ENCODE measurements at regions not wholly inside any gene's neighbourhood (a gene's known extent, or its start where the extent isn't known, plus 50 kb on each side); places are given as distances from the start of the nearest gene placed in this dataset.

DNA sequence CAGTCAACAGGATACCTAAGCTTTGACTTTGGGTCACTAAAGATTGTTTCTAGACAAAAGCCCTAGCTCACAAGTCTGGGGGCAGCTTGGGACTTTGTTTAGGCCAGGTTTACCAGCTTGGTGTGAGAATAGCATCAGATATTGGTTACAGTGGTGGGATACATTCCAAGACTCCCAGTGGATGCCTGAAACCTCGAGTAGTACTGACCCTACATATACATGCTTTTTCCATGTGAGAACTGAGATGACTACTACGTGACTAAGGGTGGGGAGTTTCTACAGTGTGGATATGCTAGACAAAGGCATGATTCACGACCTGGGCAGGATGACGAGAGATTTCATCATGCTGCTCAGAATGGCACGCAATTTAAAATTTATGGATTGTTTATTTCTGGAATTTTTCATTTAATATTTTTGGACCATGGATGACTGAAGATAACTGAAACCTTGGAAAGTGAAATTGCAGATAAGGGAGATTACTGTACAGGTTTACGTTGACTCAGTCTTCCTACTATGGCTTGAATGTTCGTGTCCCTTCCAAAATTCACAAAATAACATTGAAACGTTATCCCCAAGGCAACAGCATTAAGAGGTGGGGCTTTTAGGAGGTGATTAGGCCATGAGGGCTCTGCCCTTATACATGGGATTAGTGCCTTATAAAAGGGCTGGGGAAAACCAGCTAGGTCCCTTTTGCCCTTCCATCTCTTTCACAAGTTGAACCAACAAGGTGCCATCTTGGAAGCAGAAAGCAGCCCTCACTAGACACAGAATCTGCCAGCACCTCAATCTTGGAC lies 50.2 kb upstream of the CTAGE1 start:
- H3K4me1 ChIP-seq (ENCODE audit: control insufficient read depth, low read length) = no peaks in the 10 kb centered on the region
- TF ChIP-seq EZH2phosphoT487 (IDR thresholded peaks at IDR 0.05; ENCODE audit: borderline replicate concordance, low read length) = no peak
- TF ChIP-seq, protein P1, sequence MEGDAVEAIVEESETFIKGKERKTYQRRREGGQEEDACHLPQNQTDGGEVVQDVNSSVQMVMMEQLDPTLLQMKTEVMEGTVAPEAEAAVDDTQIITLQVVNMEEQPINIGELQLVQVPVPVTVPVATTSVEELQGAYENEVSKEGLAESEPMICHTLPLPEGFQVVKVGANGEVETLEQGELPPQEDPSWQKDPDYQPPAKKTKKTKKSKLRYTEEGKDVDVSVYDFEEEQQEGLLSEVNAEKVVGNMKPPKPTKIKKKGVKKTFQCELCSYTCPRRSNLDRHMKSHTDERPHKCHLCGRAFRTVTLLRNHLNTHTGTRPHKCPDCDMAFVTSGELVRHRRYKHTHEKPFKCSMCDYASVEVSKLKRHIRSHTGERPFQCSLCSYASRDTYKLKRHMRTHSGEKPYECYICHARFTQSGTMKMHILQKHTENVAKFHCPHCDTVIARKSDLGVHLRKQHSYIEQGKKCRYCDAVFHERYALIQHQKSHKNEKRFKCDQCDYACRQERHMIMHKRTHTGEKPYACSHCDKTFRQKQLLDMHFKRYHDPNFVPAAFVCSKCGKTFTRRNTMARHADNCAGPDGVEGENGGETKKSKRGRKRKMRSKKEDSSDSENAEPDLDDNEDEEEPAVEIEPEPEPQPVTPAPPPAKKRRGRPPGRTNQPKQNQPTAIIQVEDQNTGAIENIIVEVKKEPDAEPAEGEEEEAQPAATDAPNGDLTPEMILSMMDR (IDR thresholded peaks at IDR 0.05; ENCODE audit: low read depth, low read length, poor library complexity, severe bottlenecking) = no peak
- H3K79me2 ChIP-seq (ENCODE audit: control insufficient read depth, low read length) = no peaks in the 10 kb centered on the region
- H3K27ac ChIP-seq (ENCODE audit: low read depth, low read length) = no peak overlapping the region
- no peaks in the 10 kb centered on the region for H3F3A ChIP-seq (ENCODE audit: control insufficient read depth, insufficient read depth)
- H3K9me3 ChIP-seq (ENCODE audit: control insufficient read depth, insufficient read depth, low read length) = no peaks in the 10 kb centered on the region
- H3K4me2 ChIP-seq (ENCODE audit: low read length) = no peak overlapping the region
- H3K36me3 ChIP-seq (ENCODE audit: control insufficient read depth, low read length) = no peaks in the 10 kb centered on the region
- no peaks in the 10 kb centered on the region for H3K9me2 ChIP-seq (replicated peaks; ENCODE audit: control insufficient read depth, low read length)
- H4K20me1 ChIP-seq (ENCODE audit: control insufficient read depth, insufficient read depth, low read depth, low read length) = no peaks in the 10 kb centered on the region
- no peaks in the 10 kb centered on the region for H3K27me3 ChIP-seq (ENCODE audit: control insufficient read depth, low read length)
- no peak overlapping the region for H3K4me3 ChIP-seq (ENCODE audit: low read length)

DNA sequence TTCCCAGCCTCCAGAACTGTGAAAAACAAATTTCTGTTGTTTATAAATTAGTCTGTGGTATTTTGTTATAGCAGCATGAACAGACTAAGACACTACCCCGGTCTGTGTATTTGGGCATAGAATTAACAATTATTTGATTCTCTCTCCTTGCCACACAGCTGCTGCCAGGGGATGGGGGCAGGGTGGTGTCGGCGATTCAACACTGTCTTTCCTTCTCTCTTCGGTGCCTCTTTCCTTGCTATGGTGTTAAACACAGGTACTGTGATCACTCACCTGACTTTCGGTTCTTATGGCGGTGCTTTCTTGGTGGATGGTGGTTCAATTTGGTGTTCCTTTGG lies 50.8 kb upstream of the CTAGE1 start:
- Histone ChIP-seq H3K4me2 (ENCODE audit: low read length) (no peak overlapping the region), H3K4me3 (ENCODE audit: low read length) (no peak overlapping the region), H3K79me2 (ENCODE audit: control insufficient read depth, low read length) (no peaks in the 10 kb centered on the region), H3K27ac (ENCODE audit: low read depth, low read length) (no peak overlapping the region), H3K9me2 (replicated peaks; ENCODE audit: control insufficient read depth, low read length) (no peaks in the 10 kb centered on the region), H3K36me3 (ENCODE audit: control insufficient read depth, low read length) (no peaks in the 10 kb centered on the region), H4K20me1 (ENCODE audit: control insufficient read depth, insufficient read depth, low read depth, low read length) (no peaks in the 10 kb centered on the region), H3F3A (ENCODE audit: control insufficient read depth, insufficient read depth) (no peaks in the 10 kb centered on the region), H3K9me3 (ENCODE audit: control insufficient read depth, insufficient read depth, low read length) (no peaks in the 10 kb centered on the region), H3K27me3 (ENCODE audit: control insufficient read depth, low read length) (no peaks in the 10 kb centered on the region), H3K4me1 (ENCODE audit: control insufficient read depth, low read length) (no peaks in the 10 kb centered on the region)
- no peak for TF ChIP-seq EZH2phosphoT487 (IDR thresholded peaks at IDR 0.05; ENCODE audit: borderline replicate concordance, low read length)
- TF ChIP-seq, protein P1 (IDR thresholded peaks at IDR 0.05; ENCODE audit: low read depth, low read length, poor library complexity, severe bottlenecking) = no peak

DNA sequence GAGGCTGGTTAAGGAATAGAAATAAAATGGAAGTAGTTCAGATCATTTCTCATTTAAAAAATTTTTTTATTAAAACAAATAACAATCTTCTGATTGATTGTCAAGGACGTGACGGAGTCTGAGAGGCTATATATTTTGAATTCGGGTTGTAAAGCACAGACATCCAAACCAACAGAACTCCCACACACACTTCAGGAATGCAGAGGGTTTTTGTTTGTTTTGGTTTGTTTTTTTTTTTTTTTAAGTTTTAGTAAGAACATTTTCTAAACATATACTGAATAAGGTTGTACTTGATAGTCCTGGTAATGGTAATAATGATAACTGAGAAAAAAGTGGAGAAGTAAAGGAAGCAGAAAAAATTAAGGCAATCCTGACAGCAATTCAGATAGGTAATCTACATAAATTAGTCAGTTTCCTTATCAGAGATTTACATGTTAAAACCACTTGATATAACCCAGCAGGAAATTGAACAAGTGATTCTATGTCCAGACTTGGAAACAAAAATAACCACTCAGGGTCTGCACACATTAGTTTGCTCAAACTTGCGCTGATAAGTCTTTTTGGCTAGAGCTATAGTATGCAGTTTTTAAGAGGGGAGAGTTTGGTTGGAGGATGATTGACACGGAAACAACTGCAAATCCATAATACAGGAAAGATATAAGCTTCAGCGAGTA lies 51.5 kb upstream of the CTAGE1 start:
- no peaks in the 10 kb centered on the region for H3F3A ChIP-seq (ENCODE audit: control insufficient read depth, insufficient read depth)
- H3K4me1 ChIP-seq (ENCODE audit: control insufficient read depth, low read length) = no peaks in the 10 kb centered on the region
- H4K20me1 ChIP-seq (ENCODE audit: control insufficient read depth, insufficient read depth, low read depth, low read length) = no peaks in the 10 kb centered on the region
- H3K27me3 ChIP-seq (ENCODE audit: control insufficient read depth, low read length) = no peaks in the 10 kb centered on the region
- no peaks in the 10 kb centered on the region for H3K36me3 ChIP-seq (ENCODE audit: control insufficient read depth, low read length)
- H3K79me2 ChIP-seq (ENCODE audit: control insufficient read depth, low read length) = no peaks in the 10 kb centered on the region
- no peaks in the 10 kb centered on the region for H3K9me3 ChIP-seq (ENCODE audit: control insufficient read depth, insufficient read depth, low read length)
- TF ChIP-seq, protein P1 (IDR thresholded peaks at IDR 0.05; ENCODE audit: low read depth, low read length, poor library complexity, severe bottlenecking) = no peak
- TF ChIP-seq EZH2phosphoT487 (IDR thresholded peaks at IDR 0.05; ENCODE audit: borderline replicate concordance, low read length) = no peak
- H3K4me3 ChIP-seq (ENCODE audit: low read length) = no peak overlapping the region
- no peak overlapping the region for H3K4me2 ChIP-seq (ENCODE audit: low read length)
- H3K9me2 ChIP-seq (replicated peaks; ENCODE audit: control insufficient read depth, low read length) = no peaks in the 10 kb centered on the region
- no peak overlapping the region for H3K27ac ChIP-seq (ENCODE audit: low read depth, low read length)

Data from DOHH2 (cell line).